Neural cell (in vitro differentiated cells): ENCODE measurements at regions not wholly inside any gene's neighbourhood (a gene's known extent, or its start where the extent isn't known, plus 50 kb on each side); places are given as distances from the start of the nearest gene placed in this dataset.

ENCODE experiments used
- H2AFZ ChIP-seq: fragments of 200-600, 300-800 bp; sonication (generic), shearing (Covaris generic); 2 replicates; pipeline ENCODE4 v1.6.0; 2014; ENCODE audit warnings: low read depth, mild to moderate bottlenecking, antibody characterized with exemption, low read length, moderate library complexity
- H3F3A ChIP-seq: fragments of 200-600 bp; shearing (Covaris generic); 2 replicates; pipeline ENCODE4 v1.6.1; 2016; ENCODE audit warnings: mild to moderate bottlenecking, moderate library complexity, mixed read lengths, antibody characterized with exemption, low read length; ENCODE audit not compliant: insufficient read depth, poor library complexity, severe bottlenecking
- H3K27ac ChIP-seq: fragments of 200-600, 300-800 bp; sonication (generic), shearing (Covaris generic); 2 replicates; pipeline ENCODE4 v1.5.1; 2014; ENCODE audit warnings: mild to moderate bottlenecking, low read length, moderate library complexity
- H3K27me3 ChIP-seq: fragments of 300-800, 200-600 bp; sonication (generic), shearing (Covaris generic); 2 replicates; pipeline ENCODE4 v1.6.0; 2014; ENCODE audit warnings: mild to moderate bottlenecking, low read depth, low read length, moderate library complexity; ENCODE audit not compliant: insufficient read depth
- H3K36me3 ChIP-seq: fragments of 300-800, 200-600 bp; sonication (generic), shearing (Covaris generic); 2 replicates; pipeline ENCODE4 v1.5.1; 2014; ENCODE audit warnings: mild to moderate bottlenecking, antibody characterized with exemption, low read length, moderate library complexity; ENCODE audit not compliant: insufficient read depth
- H3K4me2 ChIP-seq: fragments of 300-800, 200-600 bp; sonication (generic), shearing (Covaris generic); 2 replicates; pipeline ENCODE4 v1.6.0; 2014; ENCODE audit warnings: mild to moderate bottlenecking, low read length
- H3K4me3 ChIP-seq: fragments of 300-800, 200-600 bp; sonication (generic), shearing (Covaris generic); 2 replicates; pipeline ENCODE4 v1.5.1; 2014; ENCODE audit warnings: mild to moderate bottlenecking, low read length, moderate library complexity
- H3K79me2 ChIP-seq: fragments of 200-600 bp; shearing (Covaris generic); replicated peaks from 2 replicates; pipeline ENCODE4 v1.6.0; 2014; ENCODE audit warnings: mild to moderate bottlenecking, low read length, moderate library complexity; ENCODE audit not compliant: insufficient read depth
- H3K9ac ChIP-seq: fragments of 300-800, 200-600 bp; sonication (generic), shearing (Covaris generic); 2 replicates; pipeline ENCODE4 v1.6.1; 2016; ENCODE audit warnings: mild to moderate bottlenecking, low read length, mixed read lengths
- H3K9me2 ChIP-seq: fragments of 200-600 bp; shearing (Covaris generic); 2 replicates; pipeline ENCODE4 v1.6.1; 2016; ENCODE audit warnings: mild to moderate bottlenecking, low read length, mixed read lengths; ENCODE audit not compliant: insufficient read depth
- H3K9me3 ChIP-seq: fragments of 200-600, 300-800 bp; sonication (generic), shearing (Covaris generic); 2 replicates; pipeline ENCODE4 v1.6.1; 2016; ENCODE audit warnings: mild to moderate bottlenecking, mixed run types, low read length, moderate library complexity, mixed read lengths
- H4K20me1 ChIP-seq: fragments of 200-600 bp; shearing (Covaris generic); 2 replicates; pipeline ENCODE4 v1.6.1; 2016; ENCODE audit warnings: mild to moderate bottlenecking, mixed run types; ENCODE audit not compliant: insufficient read depth
- CTCF ChIP-seq: fragments of 450-650 bp; IDR thresholded peaks from 2 replicates; pipeline ENCODE4 v1.5.1; 2014; ENCODE audit warnings: antibody characterized with exemption, mild to moderate bottlenecking, moderate library complexity; ENCODE audit not compliant: poor library complexity, severe bottlenecking
- EP300 ChIP-seq: fragments of 450-650 bp; conservative IDR thresholded peaks from 2 replicates; pipeline ENCODE4 v1.6.1; 2014; ENCODE audit warnings: antibody characterized with exemption, mild to moderate bottlenecking, moderate library complexity; ENCODE audit not compliant: poor library complexity, severe bottlenecking
- EZH2 ChIP-seq: fragments of 200-600, 300-800 bp; shearing (Covaris generic), sonication (generic); IDR thresholded peaks from 2 replicates; pipeline ENCODE4 v1.6.1; 2014; ENCODE audit warnings: antibody characterized with exemption, low read length, borderline replicate concordance, mild to moderate bottlenecking; ENCODE audit not compliant: insufficient read depth, poor library complexity, severe bottlenecking
- MXI1 ChIP-seq: fragments of 450-650 bp; conservative IDR thresholded peaks from 2 replicates; pipeline ENCODE4 v1.6.1; 2014; ENCODE audit warnings: antibody characterized with exemption, mild to moderate bottlenecking; ENCODE audit not compliant: poor library complexity, severe bottlenecking
- POLR2AphosphoS5 ChIP-seq: IDR thresholded peaks from 2 replicates; pipeline ENCODE4 v1.6.1; 2012
- RAD21 ChIP-seq: fragments of 450-650 bp; conservative IDR thresholded peaks from 2 replicates; pipeline ENCODE4 v1.6.1; 2014; ENCODE audit warnings: antibody characterized with exemption, mild to moderate bottlenecking, moderate library complexity
- REST ChIP-seq: IDR thresholded peaks from 2 replicates; pipeline ENCODE4 v1.6.1; 2012; ENCODE audit warnings: borderline replicate concordance
- SMC3 ChIP-seq: fragments of 450-650 bp; conservative IDR thresholded peaks from 2 replicates; pipeline ENCODE4 v1.6.1; 2014; ENCODE audit warnings: antibody characterized with exemption, mild to moderate bottlenecking, moderate library complexity; ENCODE audit not compliant: poor library complexity
- TAF1 ChIP-seq: IDR thresholded peaks from 2 replicates; pipeline ENCODE4 v1.6.1; 2012; ENCODE audit warnings: low read depth

GRCh38 chr16:8005096-8005860, 585.0 kb downstream of the TMEM114 start:
- TF ChIP-seq MXI1: no peak
- no peak for TF ChIP-seq SMC3
- no peak for TF ChIP-seq EP300
- TF ChIP-seq EZH2: no peak
- no peaks in the 10 kb centered on the region for H3K27me3 ChIP-seq

GRCh38 chr16:7998789-7999453, 591.4 kb downstream of the TMEM114 start:
- TF ChIP-seq SMC3: no peak
- no peak for TF ChIP-seq RAD21
- no peak for TF ChIP-seq TAF1
- no peak for TF ChIP-seq EZH2
- no peak for TF ChIP-seq MXI1
- no peak for TF ChIP-seq REST
- Histone ChIP-seq H3K27me3 (no peaks in the 10 kb centered on the region), H3K9me3 (no peaks in the 10 kb centered on the region), H3K4me3 (no peak overlapping the region), H4K20me1 (no peaks in the 10 kb centered on the region), H3K4me2 (no peak overlapping the region), H3F3A (no peaks in the 10 kb centered on the region), H3K9me2 (no peaks in the 10 kb centered on the region), H3K9ac (no peak overlapping the region), H3K27ac (no peak overlapping the region), H2AFZ (no peak overlapping the region), H3K79me2 (no peaks in the 10 kb centered on the region), H3K36me3 (no peaks in the 10 kb centered on the region)

More at GRCh38 chr16:8005096-8005860, 585.0 kb downstream of the TMEM114 start:
- Histone ChIP-seq H3K36me3 (no peaks in the 10 kb centered on the region), H3K9me3 (no peaks in the 10 kb centered on the region), H2AFZ (no peak overlapping the region), H3K4me2 (no peak overlapping the region), H3K79me2 (no peaks in the 10 kb centered on the region), H3F3A (no peaks in the 10 kb centered on the region), H4K20me1 (no peaks in the 10 kb centered on the region), H3K4me3 (no peak overlapping the region), H3K9me2 (no peaks in the 10 kb centered on the region), H3K27ac (no peak overlapping the region), H3K9ac (no peak overlapping the region)

GRCh38 chr16:7997966-7998365, 592.3 kb downstream of the TMEM114 start:
- H3K9me3 ChIP-seq: no peaks in the 10 kb centered on the region
- H3F3A ChIP-seq: no peaks in the 10 kb centered on the region
- H3K79me2 ChIP-seq: no peaks in the 10 kb centered on the region
- H2AFZ ChIP-seq: no peak overlapping the region
- TF ChIP-seq POLR2AphosphoS5 (no peak), EZH2 (no peak), RAD21 (no peak), EP300 (no peak), TAF1 (no peak), REST (no peak), CTCF (no peak), MXI1 (no peak), SMC3 (no peak)
- no peak overlapping the region for H3K9ac ChIP-seq
- no peaks in the 10 kb centered on the region for H4K20me1 ChIP-seq
- H3K27me3 ChIP-seq: no peaks in the 10 kb centered on the region
- H3K9me2 ChIP-seq: no peaks in the 10 kb centered on the region
- H3K36me3 ChIP-seq: no peaks in the 10 kb centered on the region
- no peak overlapping the region for H3K4me2 ChIP-seq
- H3K27ac ChIP-seq: no peak overlapping the region
- no peak overlapping the region for H3K4me3 ChIP-seq
